MCF 10A (cell line): ENCODE measurements at regions not wholly inside any gene's neighbourhood (a gene's known extent, or its start where the extent isn't known, plus 50 kb on each side); places are given as distances from the start of the nearest gene placed in this dataset.

Experiments used
- BruUV-seq: library from RNA; stranded (reverse); fragments of 400-500 nt; replicated peaks from 2 replicates; lab custom pipeline; 2021; lab: Mats Ljungman, UMichigan
- CTCF ChIA-PET: fragments of 300-600 bp; sonication (Branson Sonifier 250); formaldehyde crosslinking; extraction: SDS; loops from one replicate; lab custom pipeline; 2021; ENCODE audit warnings: antibody characterized with exemption, inconsistent platforms; lab: Yijun Ruan, JAX
- POLR2A ChIA-PET: fragments of 300-600, 350-650 bp; sonication (Branson Sonifier 250); formaldehyde crosslinking; extraction: SDS; loops from one replicate; lab custom pipeline; 2020; ENCODE audit warnings: antibody characterized with exemption, inconsistent platforms; lab: Yijun Ruan, JAX
- DNase-seq: peaks from one replicate; pipeline ENCODE4 v3.0.0-alpha.2; 2018; ENCODE audit not compliant: unreplicated experiment
- H3K27ac Mint-ChIP-seq: one replicate; pipeline ENCODE4 v1.8.0; 2022; ENCODE audit warnings: mild to moderate bottlenecking, low read depth, mixed read lengths; ENCODE audit not compliant: unreplicated experiment
- H3K27me3 Mint-ChIP-seq: one replicate; pipeline ENCODE4 v1.8.0; 2022; ENCODE audit warnings: mixed read lengths; ENCODE audit not compliant: insufficient read depth, unreplicated experiment
- H3K36me3 Mint-ChIP-seq: one replicate; pipeline ENCODE4 v1.8.0; 2022; ENCODE audit warnings: mild to moderate bottlenecking, moderate library complexity, mixed read lengths; ENCODE audit not compliant: insufficient read depth, unreplicated experiment
- H3K4me1 Mint-ChIP-seq: one replicate; pipeline ENCODE4 v1.8.0; 2022; ENCODE audit warnings: mixed read lengths; ENCODE audit not compliant: insufficient read depth, unreplicated experiment
- H3K4me3 Mint-ChIP-seq: one replicate; pipeline ENCODE4 v1.8.0; 2022; ENCODE audit warnings: mild to moderate bottlenecking, moderate library complexity, mixed read lengths; ENCODE audit not compliant: unreplicated experiment
- H3K9me3 Mint-ChIP-seq: one replicate; pipeline ENCODE4 v1.8.0; 2022; ENCODE audit warnings: mixed read lengths; ENCODE audit not compliant: unreplicated experiment
- CTCF ChIP-seq: fragments of 200-600 bp; IDR thresholded peaks from one replicate; pipeline ENCODE4 v1.8.0; 2022; ENCODE audit warnings: antibody characterized with exemption, mild to moderate bottlenecking; ENCODE audit not compliant: unreplicated experiment
- intact Hi-C: fragments of 100-400 bp; cut with micrococcal nuclease; formaldehyde crosslinking; loops from 2 replicates; pipeline ENCODE4 v1.14.1; 2022

- H3K4me3 Mint-ChIP-seq: no peak overlapping the region
- no peaks in the 10 kb centered on the region for H3K4me1 Mint-ChIP-seq
- H3K27me3 Mint-ChIP-seq: no peaks in the 10 kb centered on the region
- H3K9me3 Mint-ChIP-seq: no peaks in the 10 kb centered on the region
- ChIA-PET POLR2A (no interaction called here), CTCF (interaction anchor here (0.7 kb wide), 1 partner anchor 82 kb away, joined by 3 read pairs; no protein-coding TSS in a partner anchor)
- H3K27ac Mint-ChIP-seq: no peak overlapping the region
- no peaks in the 10 kb centered on the region for H3K36me3 Mint-ChIP-seq
- TF ChIP-seq CTCF: no peak
- intact Hi-C loops: no loop called here
- DNase-seq: no peak
- BruUV-seq: no TSS peak
Measured at GRCh38 chr10:36801660-36802059, 323.7 kb upstream of the ANKRD30A start.

DNA sequence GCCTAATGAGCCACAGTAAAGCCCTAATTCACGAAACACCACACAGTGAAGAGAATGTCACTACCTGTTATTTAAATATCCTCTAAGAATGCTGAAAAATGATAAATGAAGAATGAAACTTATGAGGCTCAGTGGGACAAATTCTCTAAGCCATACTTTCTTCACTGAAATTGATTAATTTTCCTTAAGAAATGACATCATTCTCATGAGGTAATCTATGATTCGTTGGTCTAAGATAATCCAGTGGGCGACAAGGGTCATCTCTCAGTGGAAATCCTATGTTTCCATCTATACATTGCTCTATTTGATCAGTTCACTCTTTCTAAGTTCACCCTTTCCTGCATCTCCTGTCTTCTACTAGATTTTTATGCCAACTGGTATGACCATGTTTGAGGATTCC, 330.4 kb upstream of the ANKRD30A start:
- BruUV-seq: no TSS peak
- no peak for TF ChIP-seq CTCF
- no peaks in the 10 kb centered on the region for H3K27me3 Mint-ChIP-seq

GRCh38 chr10:36789974-36790373, 335.4 kb upstream of the ANKRD30A start:
- no TSS peak for BruUV-seq
- Mint-ChIP-seq H3K4me1 (no peaks in the 10 kb centered on the region), H3K36me3 (no peaks in the 10 kb centered on the region), H3K4me3 (no peak overlapping the region), H3K9me3 (no peaks in the 10 kb centered on the region), H3K27ac (no peak overlapping the region), H3K27me3 (no peaks in the 10 kb centered on the region)
- ChIA-PET CTCF (interaction anchor here (0.6 to 1.0 kb wide), 3 partner anchors 68 to 1155 kb away, joined by 3 read pairs; no protein-coding TSS in a partner anchor), POLR2A (interaction anchor here (0.8 kb wide), 1 partner anchor 11 kb away, joined by 3 read pairs; no protein-coding TSS in a partner anchor)
- intact Hi-C loops: no loop called here
- no peak for DNase-seq
- no peak for TF ChIP-seq CTCF

More for the DNA sequence above, 330.4 kb upstream of the ANKRD30A start:
- ChIA-PET POLR2A (no interaction called here), CTCF (no interaction called here)
- intact Hi-C loops: no loop called here
- Mint-ChIP-seq H3K9me3 (no peaks in the 10 kb centered on the region), H3K4me1 (no peaks in the 10 kb centered on the region), H3K36me3 (no peaks in the 10 kb centered on the region), H3K4me3 (no peak overlapping the region), H3K27ac (no peak overlapping the region)
- no peak for DNase-seq

GRCh38 chr10:36788152-36788551, 337.2 kb upstream of the ANKRD30A start:
- Mint-ChIP-seq H3K4me1 (no peaks in the 10 kb centered on the region), H3K27me3 (no peaks in the 10 kb centered on the region), H3K36me3 (no peaks in the 10 kb centered on the region), H3K9me3 (no peaks in the 10 kb centered on the region), H3K27ac (no peak overlapping the region), H3K4me3 (no peak overlapping the region)
- DNase-seq: no peak
- intact Hi-C loops: no loop called here
- TF ChIP-seq CTCF: no peak
- POLR2A ChIA-PET: interaction anchor here (0.7 kb wide), 1 partner anchor 323 kb away, joined by 3 read pairs; no protein-coding TSS in a partner anchor
- CTCF ChIA-PET: interaction anchor here (0.5 to 1.8 kb wide), 4 partner anchors 9 to 1241 kb away, joined by 3 to 8 read pairs (median 4); no protein-coding TSS in a partner anchor
- no TSS peak for BruUV-seq
